Epithelial cell of prostate (primary cell): ENCODE measurements at regions not wholly inside any gene's neighbourhood (a gene's known extent, or its start where the extent isn't known, plus 50 kb on each side); places are given as distances from the start of the nearest gene placed in this dataset.
"Not testable (repeated sequence)": the region's sequence is repeated elsewhere in the genome, so short reads cannot be mapped to it uniquely, and the experiment has no call there.

Experiments used
- DNase-seq: peaks from one replicate; pipeline ENCODE4 v3.0.0-alpha.2; 2011; ENCODE audit warnings: low read depth, low spot score
- H3K27ac ChIP-seq: fragments of 450-650 bp; 2 replicates; pipeline ENCODE4 v1.5.1; 2017; ENCODE audit warnings: mild to moderate bottlenecking

- no peak overlapping the region for H3K27ac ChIP-seq
- no peak for DNase-seq
Observed at GRCh38 chr22:27597703-27598444, 203.7 kb downstream of the MN1 start.

- no peak overlapping the region for H3K27ac ChIP-seq
- no peak for DNase-seq
Observed at GRCh38 chr22:27598792-27599191, 202.8 kb downstream of the MN1 start.

GRCh38 chr22:27601195-27601594 lies 200.4 kb downstream of the MN1 start:
- no peak for DNase-seq
- no peak overlapping the region for H3K27ac ChIP-seq

- no peak for DNase-seq
Observed at GRCh38 chr22:27602390-27602789, 199.2 kb downstream of the MN1 start.

DNA sequence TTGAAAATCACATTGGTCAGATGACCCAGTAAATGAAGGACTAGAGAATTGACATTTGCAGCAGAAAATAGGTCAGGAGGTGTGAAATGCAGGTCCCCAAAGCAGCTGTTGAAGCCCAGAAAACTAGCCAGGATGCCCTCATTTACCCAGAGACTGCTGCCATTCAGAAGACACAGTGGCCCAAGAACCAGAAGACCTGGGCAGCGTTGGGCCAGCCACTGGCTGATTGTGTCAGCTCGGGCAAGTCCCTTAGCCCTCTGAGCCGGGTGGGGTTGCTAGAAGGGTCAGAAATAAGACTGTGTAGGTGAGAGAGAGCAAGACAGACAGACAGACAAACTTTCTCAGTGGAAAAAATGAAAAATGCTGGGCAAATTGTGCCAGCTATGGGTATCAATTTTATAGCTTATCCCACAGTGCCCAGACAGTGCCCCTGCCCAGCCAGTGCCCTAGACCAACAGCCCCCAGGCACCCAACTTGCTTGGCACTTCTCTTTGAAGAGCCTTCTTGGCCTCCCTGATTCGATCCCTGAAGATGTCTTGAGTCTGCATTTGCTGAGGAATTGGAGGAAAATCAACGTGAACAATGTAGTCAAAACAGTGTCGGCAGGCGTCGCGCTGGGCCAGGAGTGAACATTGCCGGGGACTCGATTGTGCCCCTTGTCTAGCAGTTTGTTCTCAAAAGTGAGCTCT lies 198.3 kb downstream of the MN1 start:
- no peak for DNase-seq
- no peak overlapping the region for H3K27ac ChIP-seq

More at GRCh38 chr22:27602390-27602789, 199.2 kb downstream of the MN1 start:
- no peak overlapping the region for H3K27ac ChIP-seq

DNA sequence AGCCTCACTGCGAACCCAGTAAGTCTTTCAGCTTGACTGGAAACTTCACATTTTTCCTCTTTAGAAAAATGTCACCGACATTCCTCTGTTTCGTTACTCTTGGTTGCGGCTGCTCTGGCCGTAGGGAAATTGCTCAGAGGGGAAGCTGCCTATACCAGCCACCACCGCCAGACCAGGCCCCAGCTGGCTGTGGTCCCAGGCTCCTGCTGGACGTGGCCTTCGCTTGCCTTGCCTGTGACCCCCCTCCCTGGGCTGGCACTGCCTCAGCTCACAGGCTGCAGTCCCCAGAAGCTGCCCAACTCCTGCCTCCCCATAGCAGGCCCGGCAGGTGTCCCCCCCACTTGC lies 197.8 kb downstream of the MN1 start:
- H3K27ac ChIP-seq: no peak overlapping the region
- no peak for DNase-seq

- no peak overlapping the region for H3K27ac ChIP-seq
- DNase-seq: no peak
Observed at GRCh38 chr22:27605390-27605789, 196.2 kb downstream of the MN1 start.

GRCh38 chr22:27607750-27608149 lies 193.8 kb downstream of the MN1 start:
- DNase-seq, H3K27ac ChIP-seq: not testable (repeated sequence)

DNA sequence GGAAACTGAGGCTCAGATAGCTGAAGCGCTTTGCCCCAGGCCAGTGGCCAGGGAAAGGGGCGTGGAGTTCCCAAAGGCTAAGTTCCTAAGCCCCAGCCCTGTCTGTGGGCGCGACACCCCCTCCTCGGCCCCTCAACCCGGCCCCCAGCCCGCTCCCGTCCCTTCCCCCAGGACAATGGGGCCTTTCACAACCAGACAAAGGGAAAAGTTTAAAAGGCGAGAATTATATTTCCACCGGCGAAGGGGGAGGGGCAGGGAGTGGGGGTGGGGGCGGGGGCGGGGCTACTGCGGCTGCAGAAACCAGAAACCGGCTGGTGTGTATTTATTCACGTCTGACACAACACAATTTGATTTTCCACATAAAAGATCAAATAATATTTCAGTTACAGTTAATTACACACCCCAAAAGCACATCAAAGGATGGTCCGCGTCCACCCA lies 192.1 kb downstream of the MN1 start:
- DNase-seq: no peak
- H3K27ac ChIP-seq: no peak overlapping the region

- H3K27ac ChIP-seq: not testable (repeated sequence)
Observed at GRCh38 chr22:27610164-27610563, 191.4 kb downstream of the MN1 start.

GRCh38 chr22:27610863-27611786 lies 190.4 kb downstream of the MN1 start:
- no peak for DNase-seq
- H3K27ac ChIP-seq: no peak overlapping the region

More at GRCh38 chr22:27610164-27610563, 191.4 kb downstream of the MN1 start:
- DNase-seq: not testable (repeated sequence)

DNA sequence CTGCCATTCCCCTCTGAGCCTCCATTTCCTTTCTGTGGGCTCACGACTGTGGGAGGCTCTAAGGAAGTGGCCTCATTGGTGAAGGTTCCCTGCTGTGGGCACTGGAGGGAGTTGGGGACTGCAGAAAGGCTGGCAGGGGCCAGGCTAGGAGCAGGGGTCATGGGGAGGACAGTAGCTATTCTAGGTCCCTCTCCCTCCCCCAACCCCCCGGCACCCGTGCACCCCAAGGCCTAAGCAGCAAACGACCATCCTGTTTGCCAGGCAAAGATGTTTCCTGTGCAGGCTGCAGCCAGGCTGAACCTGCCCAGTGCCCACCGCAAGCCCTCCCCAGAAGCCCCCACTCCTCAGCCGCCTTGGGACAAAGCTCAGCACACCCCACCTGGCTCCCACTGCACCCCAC lies 189.4 kb downstream of the MN1 start:
- no peak overlapping the region for H3K27ac ChIP-seq
- no peak for DNase-seq

GRCh38 chr22:27613099-27614005 lies 188.2 kb downstream of the MN1 start:
- H3K27ac ChIP-seq: no peak overlapping the region
- DNase-seq: no peak

- no peak for DNase-seq
- no peak overlapping the region for H3K27ac ChIP-seq
Observed at GRCh38 chr22:27614006-27614649, 187.4 kb downstream of the MN1 start.

- H3K27ac ChIP-seq: no peak overlapping the region
- DNase-seq: no peak
Observed at GRCh38 chr22:27614650-27615007, 186.9 kb downstream of the MN1 start.

DNA sequence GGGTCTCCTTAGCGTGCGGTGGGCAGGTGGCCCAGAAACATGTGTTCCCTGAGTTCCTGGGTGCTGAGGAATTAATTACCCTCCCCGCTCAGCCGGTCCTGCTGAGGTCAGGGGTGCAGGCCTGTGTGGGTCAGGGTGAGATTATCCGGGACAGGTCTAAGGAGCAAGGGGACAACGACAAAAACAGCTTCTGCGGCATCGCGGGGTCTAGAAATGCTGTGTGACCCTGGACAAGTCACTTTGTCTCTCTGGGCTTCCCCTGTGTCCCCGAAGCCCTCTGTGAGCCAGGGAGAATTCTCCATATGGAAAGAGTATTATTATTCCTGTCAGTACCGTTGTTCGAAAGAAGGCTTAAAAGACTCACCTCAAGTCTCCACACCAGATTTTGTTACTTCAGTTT lies 186.1 kb downstream of the MN1 start:
- H3K27ac ChIP-seq: no peak overlapping the region
- no peak for DNase-seq

GRCh38 chr22:27616033-27616432 lies 185.5 kb downstream of the MN1 start:
- no peak overlapping the region for H3K27ac ChIP-seq
- no peak for DNase-seq

GRCh38 chr22:27617214-27617881 lies 184.2 kb downstream of the MN1 start:
- H3K27ac ChIP-seq: no peak overlapping the region
- no peak for DNase-seq
